Calu3 (cell line): ENCODE measurements at regions not wholly inside any gene's neighbourhood (a gene's known extent, or its start where the extent isn't known, plus 50 kb on each side); places are given as distances from the start of the nearest gene placed in this dataset.
"Not testable (repeated sequence)": the region's sequence is repeated elsewhere in the genome, so short reads cannot be mapped to it uniquely, and the experiment has no call there.

Source experiments
- BruUV-seq: library from RNA; stranded (reverse); fragments of 400-500 nt; replicated peaks from 2 replicates; lab custom pipeline; 2021; lab: Mats Ljungman, UMichigan
- CTCF ChIA-PET: fragments of 300-600 bp; sonication (Branson Sonifier 250); formaldehyde crosslinking; loops from one replicate; lab custom pipeline; 2022; ENCODE audit warnings: antibody characterized with exemption; lab: Charles Lee
- DNase-seq: peaks from one replicate; pipeline ENCODE4 v3.0.0; 2022
- H3K27ac Mint-ChIP-seq: one replicate; pipeline ENCODE4 v1.8.0; 2022; ENCODE audit warnings: mixed read lengths; ENCODE audit not compliant: unreplicated experiment
- H3K27me3 Mint-ChIP-seq: one replicate; pipeline ENCODE4 v1.8.0; 2022; ENCODE audit warnings: mixed read lengths; ENCODE audit not compliant: unreplicated experiment
- H3K36me3 Mint-ChIP-seq: one replicate; pipeline ENCODE4 v1.8.0; 2022; ENCODE audit warnings: mild to moderate bottlenecking, moderate library complexity, mixed read lengths; ENCODE audit not compliant: insufficient read depth, unreplicated experiment
- H3K4me1 Mint-ChIP-seq: one replicate; pipeline ENCODE4 v1.8.0; 2022; ENCODE audit warnings: mild to moderate bottlenecking, low read depth, mixed read lengths; ENCODE audit not compliant: unreplicated experiment
- H3K4me3 Mint-ChIP-seq: one replicate; pipeline ENCODE4 v1.8.0; 2022; ENCODE audit warnings: mild to moderate bottlenecking, low read depth, moderate library complexity, mixed read lengths; ENCODE audit not compliant: unreplicated experiment
- H3K9me3 Mint-ChIP-seq: one replicate; pipeline ENCODE4 v1.8.0; 2022; ENCODE audit warnings: low read depth, mixed read lengths; ENCODE audit not compliant: unreplicated experiment
- intact Hi-C: fragments of 100-400 bp; cut with micrococcal nuclease; formaldehyde crosslinking; loops from one replicate; pipeline ENCODE4 v1.10.0; 2022; ENCODE audit not compliant: unreplicated experiment
- TF ChIP-seq, protein P1 (sequence below): fragments of 200-600 bp; IDR thresholded peaks from one replicate; pipeline ENCODE4 v1.8.0; 2022; ENCODE audit warnings: antibody characterized with exemption; ENCODE audit not compliant: unreplicated experiment

DNA sequence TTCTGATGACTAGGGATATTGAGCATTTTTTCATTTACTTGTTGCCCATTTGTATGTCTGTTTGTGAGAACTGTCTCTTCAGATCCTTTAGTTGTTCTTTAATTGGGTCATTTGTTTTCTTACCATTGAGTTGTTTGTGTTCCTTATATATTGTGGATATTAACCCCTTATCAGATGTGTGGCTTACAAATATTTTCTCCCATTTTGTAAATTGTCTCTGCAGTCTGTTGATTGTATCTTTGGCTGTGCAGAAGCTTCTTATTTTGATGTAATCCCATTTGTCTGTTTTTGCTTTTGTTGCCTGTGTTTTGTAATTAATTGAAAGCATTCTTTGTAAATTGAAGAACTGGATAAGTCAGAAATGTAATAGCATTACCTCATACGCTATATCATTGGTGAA is 459.1 kb upstream of the FOXG1 start:
- TF ChIP-seq, protein P1, sequence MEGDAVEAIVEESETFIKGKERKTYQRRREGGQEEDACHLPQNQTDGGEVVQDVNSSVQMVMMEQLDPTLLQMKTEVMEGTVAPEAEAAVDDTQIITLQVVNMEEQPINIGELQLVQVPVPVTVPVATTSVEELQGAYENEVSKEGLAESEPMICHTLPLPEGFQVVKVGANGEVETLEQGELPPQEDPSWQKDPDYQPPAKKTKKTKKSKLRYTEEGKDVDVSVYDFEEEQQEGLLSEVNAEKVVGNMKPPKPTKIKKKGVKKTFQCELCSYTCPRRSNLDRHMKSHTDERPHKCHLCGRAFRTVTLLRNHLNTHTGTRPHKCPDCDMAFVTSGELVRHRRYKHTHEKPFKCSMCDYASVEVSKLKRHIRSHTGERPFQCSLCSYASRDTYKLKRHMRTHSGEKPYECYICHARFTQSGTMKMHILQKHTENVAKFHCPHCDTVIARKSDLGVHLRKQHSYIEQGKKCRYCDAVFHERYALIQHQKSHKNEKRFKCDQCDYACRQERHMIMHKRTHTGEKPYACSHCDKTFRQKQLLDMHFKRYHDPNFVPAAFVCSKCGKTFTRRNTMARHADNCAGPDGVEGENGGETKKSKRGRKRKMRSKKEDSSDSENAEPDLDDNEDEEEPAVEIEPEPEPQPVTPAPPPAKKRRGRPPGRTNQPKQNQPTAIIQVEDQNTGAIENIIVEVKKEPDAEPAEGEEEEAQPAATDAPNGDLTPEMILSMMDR: no peak
- H3K27ac Mint-ChIP-seq: no peak overlapping the region
- H3K36me3 Mint-ChIP-seq: no peaks in the 10 kb centered on the region
- no peaks in the 10 kb centered on the region for H3K27me3 Mint-ChIP-seq
- CTCF ChIA-PET: interaction anchor here (0.7 kb wide), 1 partner anchor 15 kb away, joined by 3 read pairs; no protein-coding TSS in a partner anchor
- H3K4me1 Mint-ChIP-seq: peaks cover 34% of the 10 kb centered on the region
- no peaks in the 10 kb centered on the region for H3K9me3 Mint-ChIP-seq
- DNase-seq: no peak
- H3K4me3 Mint-ChIP-seq: no peak overlapping the region
- no TSS peak for BruUV-seq
- intact Hi-C loops: no loop called here

DNA sequence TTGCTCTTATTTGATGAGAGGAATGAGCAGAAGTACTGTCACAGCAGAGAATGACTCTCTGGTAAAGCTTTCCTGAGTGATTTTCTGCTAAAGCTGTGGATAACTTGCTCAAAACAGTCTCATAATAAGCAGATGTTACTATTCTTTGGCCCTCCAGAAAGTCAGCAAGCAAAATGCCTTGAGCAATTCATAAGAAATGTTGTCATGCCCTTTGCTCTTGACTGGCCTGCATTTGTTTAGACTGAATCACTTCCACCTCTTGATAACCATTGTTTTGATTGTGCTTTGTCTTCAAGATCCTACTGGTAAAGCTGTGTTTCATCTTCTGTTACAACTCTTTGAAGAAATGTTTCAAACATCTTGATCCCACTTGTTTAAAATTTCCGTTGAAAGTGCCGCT is 457.9 kb upstream of the FOXG1 start:
- peaks cover 23% of the 10 kb centered on the region for H3K4me1 Mint-ChIP-seq
- no TSS peak for BruUV-seq
- no peak overlapping the region for H3K27ac Mint-ChIP-seq
- CTCF ChIA-PET: interaction anchor here (0.7 to 1.1 kb wide), 2 partner anchors 15 to 320 kb away, joined by 4 to 5 read pairs; no protein-coding TSS in a partner anchor
- DNase-seq: peak; percentile 7
- H3K4me3 Mint-ChIP-seq: no peak overlapping the region
- no peaks in the 10 kb centered on the region for H3K36me3 Mint-ChIP-seq
- intact Hi-C loops: no loop called here
- no peaks in the 10 kb centered on the region for H3K27me3 Mint-ChIP-seq
- no peaks in the 10 kb centered on the region for H3K9me3 Mint-ChIP-seq
- TF ChIP-seq, protein P1: no peak

DNA sequence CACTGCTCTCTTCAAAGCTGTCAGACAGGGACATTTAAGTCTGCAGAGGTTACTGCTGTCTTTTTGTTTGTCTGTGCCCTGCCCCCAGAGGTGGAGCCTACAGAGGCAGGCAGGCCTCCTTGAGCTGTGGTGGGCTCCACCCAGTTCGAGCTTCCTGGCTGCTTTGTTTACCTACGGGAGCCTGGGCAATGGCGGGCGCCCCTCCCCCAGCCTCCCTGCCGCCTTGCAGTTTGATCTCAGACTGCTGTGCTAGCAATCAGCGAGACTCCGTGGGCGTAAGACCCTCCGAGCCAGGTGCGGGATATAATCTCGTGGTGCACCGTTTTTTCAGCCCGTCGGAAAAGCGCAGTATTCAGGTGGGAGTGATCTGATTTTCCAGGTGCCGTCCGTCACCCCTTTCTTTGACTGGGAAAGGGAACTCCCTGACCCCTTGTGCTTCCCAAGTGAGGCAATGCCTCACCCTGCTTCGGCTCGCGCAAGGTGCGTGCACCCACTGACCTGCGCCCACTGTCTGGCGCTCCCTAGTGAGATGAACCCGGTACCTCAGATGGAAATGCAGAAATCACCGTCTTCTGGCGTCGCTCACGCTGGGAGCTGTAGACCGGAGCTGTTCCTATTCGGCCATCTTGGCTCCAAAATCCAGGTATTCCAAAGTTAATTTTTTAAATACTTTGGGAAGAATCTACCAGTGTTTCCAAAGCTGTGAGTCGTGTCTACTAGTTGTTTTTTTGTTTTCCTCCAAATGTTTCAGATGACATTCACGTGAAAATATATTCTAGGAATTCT is 448.5 kb upstream of the FOXG1 start:
- CTCF ChIA-PET, H3K27me3 Mint-ChIP-seq, intact Hi-C loops, H3K27ac Mint-ChIP-seq, H3K36me3 Mint-ChIP-seq, BruUV-seq, DNase-seq, H3K4me3 Mint-ChIP-seq, H3K9me3 Mint-ChIP-seq: not testable (repeated sequence)
- peaks cover 15% of the 10 kb centered on the region for H3K4me1 Mint-ChIP-seq

DNA sequence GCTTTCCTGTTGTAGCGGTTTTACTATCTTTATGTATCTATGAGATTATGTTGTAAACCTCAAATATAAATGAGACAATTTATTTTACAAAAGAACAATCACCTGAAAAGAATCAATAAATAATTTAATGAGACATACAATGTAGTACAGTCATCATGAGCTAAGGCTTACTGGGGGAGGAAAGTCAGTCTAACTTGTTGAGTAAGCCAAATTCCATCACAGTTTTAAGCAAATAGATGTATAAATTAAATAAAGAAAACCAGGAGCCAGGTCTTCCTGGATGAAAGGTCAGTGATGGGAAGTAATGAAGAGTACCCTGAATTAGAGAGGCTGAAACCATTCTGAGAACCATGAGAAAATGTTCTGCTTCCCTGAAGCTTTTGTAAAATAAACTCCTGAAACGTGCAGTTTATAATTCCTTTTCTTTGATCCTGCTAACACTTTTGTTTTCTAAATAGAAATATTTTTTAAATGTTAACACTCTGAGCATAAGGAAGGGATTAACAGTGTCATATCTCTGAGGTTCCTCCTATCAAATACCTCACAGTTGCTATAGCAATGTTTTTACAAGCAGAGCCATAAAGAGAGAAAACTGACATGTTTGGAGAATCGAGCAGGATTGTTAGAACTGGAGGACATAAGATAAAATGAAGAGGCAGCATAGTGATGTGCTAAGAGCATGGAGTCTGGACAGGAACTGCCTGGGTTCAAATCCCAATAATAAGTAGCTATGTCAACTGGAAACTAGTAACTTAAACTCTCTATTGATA is 444.9 kb upstream of the FOXG1 start:
- TF ChIP-seq, protein P1: no peak
- Mint-ChIP-seq H3K9me3 (no peaks in the 10 kb centered on the region), H3K27ac (no peak overlapping the region), H3K36me3 (no peaks in the 10 kb centered on the region), H3K27me3 (no peaks in the 10 kb centered on the region), H3K4me1 (peaks cover 15% of the 10 kb centered on the region), H3K4me3 (no peak overlapping the region)
- CTCF ChIA-PET: interaction anchor here (0.6 kb wide), 2 partner anchors 14 to 198 kb away, joined by 3 to 5 read pairs; no protein-coding TSS in a partner anchor
- intact Hi-C loops: no loop called here
- BruUV-seq: no TSS peak
- no peak for DNase-seq
